ENCODE measurements at regions not wholly inside any gene's neighbourhood (a gene's known extent, or its start where the extent isn't known, plus 50 kb on each side); places are given as distances from the start of the nearest gene placed in this dataset.

DNA sequence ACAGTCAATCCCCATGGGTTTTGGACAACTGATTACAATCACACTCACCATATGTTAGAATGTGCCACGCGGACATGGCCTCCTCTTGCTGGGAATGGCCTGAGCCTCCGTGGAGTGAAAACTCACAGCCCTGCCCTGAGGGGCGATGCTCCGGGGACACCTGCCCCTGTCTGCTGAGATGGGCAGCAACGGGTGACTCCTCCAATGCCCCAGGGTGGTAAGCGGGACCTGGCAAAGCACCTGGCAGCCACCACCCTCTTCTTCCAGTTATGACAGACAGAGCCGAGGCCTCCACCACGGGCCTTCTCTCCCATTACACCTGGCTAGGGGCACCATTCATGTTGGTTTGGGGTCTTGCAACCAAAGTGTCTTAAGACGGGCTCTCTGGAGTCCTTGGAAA is 94.9 kb upstream of the COL5A1 start:
- no peaks in the 10 kb centered on the region for H3K9me3 ChIP-seq (ENCODE audit: insufficient read depth, low read depth, low read length)
- H3F3A ChIP-seq (ENCODE audit: low read depth), result no peaks in the 10 kb centered on the region
- no peaks in the 10 kb centered on the region for H3K4me1 ChIP-seq (ENCODE audit: insufficient read depth, low read length, poor library complexity, severe bottlenecking)
- no peak for TF ChIP-seq EZH2phosphoT487 (IDR thresholded peaks at IDR 0.05; ENCODE audit: borderline replicate concordance)
- TF ChIP-seq, protein P1, sequence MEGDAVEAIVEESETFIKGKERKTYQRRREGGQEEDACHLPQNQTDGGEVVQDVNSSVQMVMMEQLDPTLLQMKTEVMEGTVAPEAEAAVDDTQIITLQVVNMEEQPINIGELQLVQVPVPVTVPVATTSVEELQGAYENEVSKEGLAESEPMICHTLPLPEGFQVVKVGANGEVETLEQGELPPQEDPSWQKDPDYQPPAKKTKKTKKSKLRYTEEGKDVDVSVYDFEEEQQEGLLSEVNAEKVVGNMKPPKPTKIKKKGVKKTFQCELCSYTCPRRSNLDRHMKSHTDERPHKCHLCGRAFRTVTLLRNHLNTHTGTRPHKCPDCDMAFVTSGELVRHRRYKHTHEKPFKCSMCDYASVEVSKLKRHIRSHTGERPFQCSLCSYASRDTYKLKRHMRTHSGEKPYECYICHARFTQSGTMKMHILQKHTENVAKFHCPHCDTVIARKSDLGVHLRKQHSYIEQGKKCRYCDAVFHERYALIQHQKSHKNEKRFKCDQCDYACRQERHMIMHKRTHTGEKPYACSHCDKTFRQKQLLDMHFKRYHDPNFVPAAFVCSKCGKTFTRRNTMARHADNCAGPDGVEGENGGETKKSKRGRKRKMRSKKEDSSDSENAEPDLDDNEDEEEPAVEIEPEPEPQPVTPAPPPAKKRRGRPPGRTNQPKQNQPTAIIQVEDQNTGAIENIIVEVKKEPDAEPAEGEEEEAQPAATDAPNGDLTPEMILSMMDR (conservative IDR thresholded peaks at IDR 0.05; ENCODE audit: low read length), result no peak
- H3K79me2 ChIP-seq (ENCODE audit: insufficient read depth, low read length), result no peaks in the 10 kb centered on the region
- no peak overlapping the region for H3K9ac ChIP-seq (ENCODE audit: low read depth, low read length, poor library complexity, severe bottlenecking)
- H3K4me3 ChIP-seq (ENCODE audit: low read length, poor library complexity, severe bottlenecking), result no peak overlapping the region
- no peaks in the 10 kb centered on the region for H3K9me2 ChIP-seq (replicated peaks; ENCODE audit: low read depth, low read length)
- no peak overlapping the region for H3K4me2 ChIP-seq (ENCODE audit: low read depth, low read length, poor library complexity, severe bottlenecking)
- H3K36me3 ChIP-seq (ENCODE audit: insufficient read depth, low read length), result no peaks in the 10 kb centered on the region
- no peak overlapping the region for H2AFZ ChIP-seq (ENCODE audit: low read length)
- H3K27me3 ChIP-seq (ENCODE audit: insufficient read depth, low read length, poor library complexity, severe bottlenecking), result no peaks in the 10 kb centered on the region
- H4K20me1 ChIP-seq (ENCODE audit: insufficient read depth, low read length, poor library complexity, severe bottlenecking), result no peaks in the 10 kb centered on the region

DNA sequence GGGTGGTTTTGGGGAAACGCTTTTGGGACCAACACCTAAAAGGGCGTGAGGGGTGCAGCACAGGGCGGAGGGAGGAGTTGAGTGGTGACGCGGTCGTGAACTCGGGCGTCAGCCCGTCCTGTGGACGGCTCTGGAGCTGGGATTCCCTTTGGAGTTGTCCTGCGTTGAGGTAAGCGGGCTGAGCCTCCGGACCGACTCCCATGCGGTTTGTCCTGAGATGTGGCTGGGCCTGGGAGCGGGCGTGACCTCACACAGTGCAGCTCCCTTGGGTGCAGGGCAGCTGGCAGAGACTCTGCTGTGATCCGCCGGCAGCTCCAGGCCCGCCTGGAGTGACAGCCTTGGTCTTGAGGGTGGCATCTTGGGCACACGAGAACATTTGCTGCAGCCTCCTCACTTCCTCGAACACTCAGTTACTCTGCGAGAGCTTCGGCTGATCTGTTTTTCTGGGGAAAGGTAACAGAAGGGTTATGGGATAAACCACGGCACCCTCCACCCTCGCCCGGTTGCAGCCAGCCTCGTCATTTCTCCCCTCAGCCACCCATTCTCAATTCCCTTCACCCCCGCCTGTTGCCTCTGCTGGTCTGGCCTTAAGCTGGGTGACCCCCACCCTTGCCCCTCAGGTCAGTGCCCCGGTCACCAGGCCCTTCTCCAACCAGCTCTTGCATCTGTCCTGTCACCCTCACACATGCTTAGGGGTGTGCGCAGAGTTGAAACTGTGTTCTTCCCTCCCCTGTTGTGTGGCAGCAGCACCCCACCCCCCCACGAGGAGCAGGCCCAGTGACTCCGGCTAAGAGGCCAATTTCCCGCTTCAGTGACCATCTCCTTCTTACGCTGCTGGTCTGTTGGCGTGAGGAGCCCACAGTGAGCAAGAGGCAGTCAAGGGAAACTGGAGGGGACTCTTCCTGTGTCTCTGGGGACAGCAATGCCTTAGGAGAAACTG is 94.2 kb upstream of the COL5A1 start:
- no peak overlapping the region for H3K4me2 ChIP-seq (ENCODE audit: low read depth, low read length, poor library complexity, severe bottlenecking)
- no peaks in the 10 kb centered on the region for H3K79me2 ChIP-seq (ENCODE audit: insufficient read depth, low read length)
- no peaks in the 10 kb centered on the region for H3K27me3 ChIP-seq (ENCODE audit: insufficient read depth, low read length, poor library complexity, severe bottlenecking)
- H3K36me3 ChIP-seq (ENCODE audit: insufficient read depth, low read length), result no peaks in the 10 kb centered on the region
- H4K20me1 ChIP-seq (ENCODE audit: insufficient read depth, low read length, poor library complexity, severe bottlenecking), result no peaks in the 10 kb centered on the region
- no peak overlapping the region for H3K9ac ChIP-seq (ENCODE audit: low read depth, low read length, poor library complexity, severe bottlenecking)
- H3K4me1 ChIP-seq (ENCODE audit: insufficient read depth, low read length, poor library complexity, severe bottlenecking), result peaks cover 2% of the 10 kb centered on the region
- TF ChIP-seq EZH2phosphoT487 (IDR thresholded peaks at IDR 0.05; ENCODE audit: borderline replicate concordance), result no peak
- TF ChIP-seq, protein P1 (conservative IDR thresholded peaks at IDR 0.05; ENCODE audit: low read length), result no peak
- H3F3A ChIP-seq (ENCODE audit: low read depth), result no peaks in the 10 kb centered on the region
- H3K4me3 ChIP-seq (ENCODE audit: low read length, poor library complexity, severe bottlenecking), result no peak overlapping the region
- no peaks in the 10 kb centered on the region for H3K9me3 ChIP-seq (ENCODE audit: insufficient read depth, low read depth, low read length)
- H3K9me2 ChIP-seq (replicated peaks; ENCODE audit: low read depth, low read length), result no peaks in the 10 kb centered on the region
- H2AFZ ChIP-seq (ENCODE audit: low read length), result no peak overlapping the region

DNA sequence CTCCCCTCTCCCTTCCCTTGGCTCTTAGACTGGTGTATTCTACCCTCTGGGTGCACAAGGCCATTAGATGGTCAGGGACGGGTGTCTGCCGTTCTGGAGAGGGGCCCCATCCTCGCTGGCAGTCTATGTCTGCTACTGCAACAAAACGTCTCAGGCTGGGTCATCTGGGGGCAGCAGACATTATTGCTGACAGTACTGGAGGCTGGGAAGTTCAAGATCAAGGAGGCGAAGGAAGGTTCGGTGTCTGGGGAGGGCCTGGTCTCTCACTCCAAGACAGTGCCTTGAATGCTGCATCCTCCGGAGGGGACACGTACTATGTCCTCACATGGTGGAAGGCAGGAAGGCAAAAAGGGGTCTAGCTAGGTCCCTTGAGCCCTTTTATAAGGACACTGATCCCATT is 93.4 kb upstream of the COL5A1 start:
- H3K4me1 ChIP-seq (ENCODE audit: insufficient read depth, low read length, poor library complexity, severe bottlenecking), result peaks cover 9% of the 10 kb centered on the region
- H3K4me3 ChIP-seq (ENCODE audit: low read length, poor library complexity, severe bottlenecking), result no peak overlapping the region
- no peaks in the 10 kb centered on the region for H3K36me3 ChIP-seq (ENCODE audit: insufficient read depth, low read length)

More for the DNA sequence above, 93.4 kb upstream of the COL5A1 start:
- TF ChIP-seq, protein P1 (conservative IDR thresholded peaks at IDR 0.05; ENCODE audit: low read length), result no peak
- no peak for TF ChIP-seq EZH2phosphoT487 (IDR thresholded peaks at IDR 0.05; ENCODE audit: borderline replicate concordance)
- Histone ChIP-seq H3K4me2 (ENCODE audit: low read depth, low read length, poor library complexity, severe bottlenecking) (no peak overlapping the region), H3F3A (ENCODE audit: low read depth) (no peaks in the 10 kb centered on the region), H4K20me1 (ENCODE audit: insufficient read depth, low read length, poor library complexity, severe bottlenecking) (no peaks in the 10 kb centered on the region), H2AFZ (ENCODE audit: low read length) (no peak overlapping the region), H3K79me2 (ENCODE audit: insufficient read depth, low read length) (no peaks in the 10 kb centered on the region), H3K9ac (ENCODE audit: low read depth, low read length, poor library complexity, severe bottlenecking) (no peak overlapping the region), H3K27me3 (ENCODE audit: insufficient read depth, low read length, poor library complexity, severe bottlenecking) (no peaks in the 10 kb centered on the region), H3K9me2 (replicated peaks; ENCODE audit: low read depth, low read length) (no peaks in the 10 kb centered on the region), H3K9me3 (ENCODE audit: insufficient read depth, low read depth, low read length) (no peaks in the 10 kb centered on the region)
